DND-41 (cell line): ENCODE measurements at regions not wholly inside any gene's neighbourhood (a gene's known extent, or its start where the extent isn't known, plus 50 kb on each side); places are given as distances from the start of the nearest gene placed in this dataset.

ENCODE experiments used
- ATAC-seq: fragments of 200-7000 bp; cut with Tn5 transposase; 3 replicates; pipeline ENCODE4 v1.9.1; 2021; ENCODE audit warnings: low read depth; ENCODE audit not compliant: insufficient read depth
- DNase-seq: peaks from one replicate; pipeline ENCODE4 v3.0.0-alpha.2; 2020
- H2AFZ ChIP-seq: 2 replicates; pipeline ENCODE4 v1.6.0; 2012; ENCODE audit warnings: low read depth, low read length
- H3K27ac ChIP-seq: 2 replicates; pipeline ENCODE4 v1.5.1; 2012; ENCODE audit warnings: low read length, inconsistent platforms
- H3K27me3 ChIP-seq: fragments of 200-600 bp; sonication (generic); 2 replicates; pipeline ENCODE4 v1.6.0; 2012; ENCODE audit warnings: low read length, mild to moderate bottlenecking, inconsistent platforms; ENCODE audit not compliant: insufficient read depth, poor library complexity
- H3K36me3 ChIP-seq: 2 replicates; pipeline ENCODE4 v1.5.1; 2012; ENCODE audit warnings: low read length, inconsistent platforms; ENCODE audit not compliant: insufficient read depth
- H3K4me1 ChIP-seq: 2 replicates; pipeline ENCODE4 v1.5.1; 2012; ENCODE audit warnings: mild to moderate bottlenecking, low read length; ENCODE audit not compliant: insufficient read depth
- H3K4me2 ChIP-seq: 2 replicates; pipeline ENCODE4 v1.6.0; 2012; ENCODE audit warnings: mild to moderate bottlenecking, moderate library complexity, low read length, inconsistent platforms; ENCODE audit not compliant: insufficient read depth
- H3K4me3 ChIP-seq, 2 experiments: fragments of 200-600 bp in 1 of 2; shearing (Covaris generic) in 1 of 2; 2 replicates each; pipeline ENCODE4 v1.5.1; 2012 to 2016; ENCODE audit warnings: inconsistent platforms in 2 of 2, low read length in 2 of 2, mild to moderate bottlenecking in 2 of 2, low read depth in 1 of 2, moderate library complexity in 1 of 2
- H3K79me2 ChIP-seq: 2 replicates; pipeline ENCODE4 v1.6.0; 2012; ENCODE audit warnings: low read length, inconsistent platforms; ENCODE audit not compliant: insufficient read depth
- H3K9ac ChIP-seq: 2 replicates; pipeline ENCODE4 v1.6.0; 2012; ENCODE audit warnings: low read depth, mild to moderate bottlenecking, inconsistent platforms, low read length, moderate library complexity
- H3K9me3 ChIP-seq: 2 replicates; pipeline ENCODE4 v1.5.1; 2012; ENCODE audit warnings: low read length, moderate library complexity, mild to moderate bottlenecking, inconsistent platforms; ENCODE audit not compliant: insufficient read depth, severe bottlenecking
- H4K20me1 ChIP-seq: 2 replicates; pipeline ENCODE4 v1.6.0; 2012; ENCODE audit warnings: low read length; ENCODE audit not compliant: insufficient read depth
- CTCF ChIP-seq: IDR thresholded peaks from 2 replicates; pipeline ENCODE4 v1.5.1; 2012; ENCODE audit warnings: borderline replicate concordance, low read length, moderate library complexity, mild to moderate bottlenecking; ENCODE audit not compliant: poor library complexity, severe bottlenecking; ENCODE audit errors: extremely low read depth
- EZH2 ChIP-seq: IDR thresholded peaks from 3 replicates; pipeline ENCODE4 v1.6.1; 2012; ENCODE audit warnings: borderline replicate concordance, low read depth, mild to moderate bottlenecking, moderate library complexity, low read length, inconsistent platforms; ENCODE audit not compliant: severe bottlenecking

- H3K36me3 ChIP-seq, result no peaks in the 10 kb centered on the region
- H3K9me3 ChIP-seq, result no peaks in the 10 kb centered on the region
- H2AFZ ChIP-seq, result no peak overlapping the region
- TF ChIP-seq CTCF, result no peak
- TF ChIP-seq EZH2, result no peak
- no peaks in the 10 kb centered on the region for H3K27me3 ChIP-seq
- H3K27ac ChIP-seq, result no peak overlapping the region
- no peak overlapping the region for H3K4me2 ChIP-seq
- no peaks in the 10 kb centered on the region for H3K79me2 ChIP-seq
- H3K4me1 ChIP-seq, result no peaks in the 10 kb centered on the region
- DNase-seq (no peak), ATAC-seq (no peak)
- no peak overlapping the region for H3K4me3 ChIP-seq
- no peaks in the 10 kb centered on the region for H4K20me1 ChIP-seq
- H3K9ac ChIP-seq, result no peak overlapping the region
These were observed 338.5 kb upstream of the FOXK1 start for GRCh38 chr7:4343272-4344247.

DNA sequence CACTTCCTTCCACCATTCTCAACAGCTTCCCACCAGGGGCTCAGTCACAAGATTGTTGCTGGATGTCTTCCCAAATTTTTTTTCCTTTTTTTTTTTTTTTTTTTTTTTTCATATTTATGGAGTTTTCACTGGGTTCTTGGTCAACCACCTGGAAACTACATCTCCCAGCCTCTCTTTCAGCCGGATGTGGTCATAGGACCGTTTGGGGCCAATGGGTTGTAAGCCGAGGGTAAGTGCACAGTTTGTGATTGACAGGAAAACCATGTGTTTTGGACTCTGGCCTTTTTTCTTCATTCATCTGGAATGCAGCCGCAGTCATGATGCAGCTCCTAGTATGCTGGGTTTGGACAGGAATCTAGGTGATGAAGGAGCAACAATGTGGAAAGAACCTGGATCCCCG is 337.1 kb upstream of the FOXK1 start:
- Histone ChIP-seq H3K79me2 (no peaks in the 10 kb centered on the region), H3K9me3 (no peaks in the 10 kb centered on the region), H3K27ac (no peak overlapping the region), H3K27me3 (no peaks in the 10 kb centered on the region), H2AFZ (no peak overlapping the region), H3K4me2 (no peak overlapping the region), H3K36me3 (no peaks in the 10 kb centered on the region), H4K20me1 (no peaks in the 10 kb centered on the region), H3K9ac (no peak overlapping the region), H3K4me3 (no peak overlapping the region), H3K4me1 (no peaks in the 10 kb centered on the region)
- no peak for DNase-seq
- TF ChIP-seq EZH2 (no peak), CTCF (no peak)
- ATAC-seq, result no peak

GRCh38 chr7:4352069-4352468 is 330.0 kb upstream of the FOXK1 start:
- H3K4me1 ChIP-seq, result no peaks in the 10 kb centered on the region
- ATAC-seq (no peak), DNase-seq (no peak)
- no peaks in the 10 kb centered on the region for H3K79me2 ChIP-seq
- H2AFZ ChIP-seq, result no peak overlapping the region
- H3K27me3 ChIP-seq, result no peaks in the 10 kb centered on the region
- H3K36me3 ChIP-seq, result no peaks in the 10 kb centered on the region
- no peak overlapping the region for H3K4me2 ChIP-seq
- H4K20me1 ChIP-seq, result no peaks in the 10 kb centered on the region
- H3K9ac ChIP-seq, result no peak overlapping the region
- TF ChIP-seq EZH2 (no peak), CTCF (no peak)
- H3K4me3 ChIP-seq, result no peak overlapping the region
- no peak overlapping the region for H3K27ac ChIP-seq
- no peaks in the 10 kb centered on the region for H3K9me3 ChIP-seq
